Adipocyte (in vitro differentiated cells): ENCODE measurements at regions not wholly inside any gene's neighbourhood (a gene's known extent, or its start where the extent isn't known, plus 50 kb on each side); places are given as distances from the start of the nearest gene placed in this dataset.

Source experiments
- DNase-seq: peaks from one replicate; pipeline ENCODE4 v3.0.0-alpha.2; 2015; ENCODE audit warnings: low read depth
- H3K27me3 ChIP-seq: replicated peaks from 2 replicates; pipeline ENCODE4 v1.7.0; 2013; ENCODE audit warnings: mild to moderate bottlenecking, low read length, moderate library complexity; ENCODE audit not compliant: control insufficient read depth, insufficient read depth
- H3K36me3 ChIP-seq: 2 replicates; pipeline ENCODE4 v1.7.0; 2013; ENCODE audit warnings: low read length, mild to moderate bottlenecking, moderate library complexity; ENCODE audit not compliant: control insufficient read depth, insufficient read depth, severe bottlenecking
- H3K4me1 ChIP-seq: 2 replicates; pipeline ENCODE4 v1.7.0; 2013; ENCODE audit warnings: mild to moderate bottlenecking, low read length, moderate library complexity; ENCODE audit not compliant: control insufficient read depth, insufficient read depth
- H3K4me3 ChIP-seq: 2 replicates; pipeline ENCODE4 v1.7.0; 2013; ENCODE audit warnings: mild to moderate bottlenecking, low read length, moderate library complexity
- H3K9ac ChIP-seq: 2 replicates; pipeline ENCODE4 v1.7.0; 2013; ENCODE audit warnings: mild to moderate bottlenecking, low read length, moderate library complexity
- H3K9me3 ChIP-seq: 2 replicates; pipeline ENCODE4 v1.7.0; 2013; ENCODE audit warnings: mild to moderate bottlenecking, low read length, moderate library complexity; ENCODE audit not compliant: control insufficient read depth

DNA sequence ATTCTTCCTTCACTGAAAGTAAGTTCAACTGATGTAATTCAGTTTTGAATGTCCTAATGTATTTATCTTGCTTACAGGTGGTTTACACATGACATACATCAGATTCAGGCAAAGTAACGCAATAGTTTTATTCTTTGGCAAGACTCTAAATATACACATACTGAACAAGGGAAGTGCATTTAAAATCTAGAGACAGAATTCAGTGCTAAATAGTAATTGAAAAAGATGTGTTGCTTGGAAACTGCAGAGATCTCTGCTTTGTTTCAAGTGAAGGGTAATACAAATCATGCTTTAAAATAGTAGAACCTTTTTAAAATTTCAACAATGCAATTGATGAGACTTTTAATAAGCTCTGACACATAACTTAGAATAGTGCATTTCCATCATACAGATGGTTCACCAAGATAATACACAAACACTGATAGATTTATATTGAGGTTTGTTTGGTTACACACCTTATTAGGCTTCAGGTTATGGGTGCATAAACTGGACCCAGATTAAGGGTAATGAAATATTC is 581.0 kb upstream of the MIR17HG start:
- Histone ChIP-seq H3K4me1 (no peaks in the 10 kb centered on the region), H3K4me3 (no peak overlapping the region), H3K36me3 (no peaks in the 10 kb centered on the region), H3K27me3 (no peaks in the 10 kb centered on the region), H3K9ac (no peak overlapping the region), H3K9me3 (no peaks in the 10 kb centered on the region)
- no peak for DNase-seq

DNA sequence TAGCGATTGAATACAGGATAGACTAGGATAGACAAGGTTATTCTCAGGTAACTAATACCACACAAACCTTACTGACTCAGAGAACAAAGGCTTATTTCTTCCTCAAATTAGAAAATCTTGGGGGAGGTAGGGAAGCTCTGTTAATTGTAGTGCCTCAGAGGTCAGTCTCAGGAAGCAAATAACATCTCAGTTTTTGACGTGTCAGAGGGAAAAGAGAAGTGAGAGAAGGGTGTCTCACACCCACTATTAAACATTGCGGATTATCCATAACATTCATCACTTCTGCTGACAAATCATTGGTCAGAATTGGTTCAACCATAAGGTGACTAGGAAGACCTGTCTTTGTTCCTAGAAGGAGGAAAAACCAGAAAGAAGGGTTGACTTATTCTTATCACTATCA is 579.4 kb upstream of the MIR17HG start:
- no peaks in the 10 kb centered on the region for H3K36me3 ChIP-seq
- H3K9me3 ChIP-seq = no peaks in the 10 kb centered on the region
- no peaks in the 10 kb centered on the region for H3K4me1 ChIP-seq
- H3K4me3 ChIP-seq = no peak overlapping the region
- no peak for DNase-seq
- no peaks in the 10 kb centered on the region for H3K27me3 ChIP-seq
- no peak overlapping the region for H3K9ac ChIP-seq

DNA sequence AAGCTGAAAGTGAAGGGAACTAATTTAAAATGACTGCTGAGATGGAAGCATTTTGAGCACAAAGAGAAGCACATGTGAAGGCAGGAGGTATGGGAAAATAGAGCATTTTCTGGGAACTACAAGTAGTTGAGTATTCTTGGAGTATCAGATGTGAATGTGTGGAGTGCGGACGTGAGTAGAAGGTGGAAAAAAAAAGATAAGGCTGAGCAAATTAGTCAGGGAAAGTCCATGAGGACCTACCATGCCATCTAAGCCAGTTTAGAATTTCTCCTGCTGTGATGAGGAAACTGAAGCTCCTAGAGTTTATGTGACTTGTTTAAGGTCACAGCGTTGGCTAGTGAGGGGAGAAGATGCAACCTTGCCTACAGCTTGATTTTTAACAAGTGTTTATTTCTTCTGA is 578.1 kb upstream of the MIR17HG start:
- no peaks in the 10 kb centered on the region for H3K4me1 ChIP-seq
- H3K27me3 ChIP-seq = no peaks in the 10 kb centered on the region
- no peak overlapping the region for H3K4me3 ChIP-seq
- no peak overlapping the region for H3K9ac ChIP-seq
- no peaks in the 10 kb centered on the region for H3K36me3 ChIP-seq
- H3K9me3 ChIP-seq = no peaks in the 10 kb centered on the region
- no peak for DNase-seq

DNA sequence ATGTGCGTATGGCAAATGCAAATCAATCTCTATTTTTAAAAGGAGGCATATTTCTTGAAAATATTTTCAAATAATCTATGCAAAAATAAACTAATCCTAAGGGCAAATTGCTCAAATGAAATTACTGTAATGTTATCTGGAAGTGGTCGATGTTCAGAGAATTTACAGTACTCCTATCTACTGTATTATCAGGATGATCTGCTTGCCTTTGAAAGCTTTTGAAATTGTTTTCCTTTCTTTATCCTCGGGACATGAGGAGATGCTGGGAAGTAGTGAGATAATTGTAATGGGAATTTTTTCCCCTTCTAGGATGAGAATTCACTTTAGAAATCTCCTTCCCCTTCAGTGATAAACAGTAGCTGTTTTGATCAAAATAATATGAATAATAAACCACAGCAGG is 577.2 kb upstream of the MIR17HG start:
- no peak overlapping the region for H3K9ac ChIP-seq
- no peak for DNase-seq
- H3K36me3 ChIP-seq = no peaks in the 10 kb centered on the region
- H3K27me3 ChIP-seq = no peaks in the 10 kb centered on the region
- no peaks in the 10 kb centered on the region for H3K9me3 ChIP-seq
- no peak overlapping the region for H3K4me3 ChIP-seq
- no peaks in the 10 kb centered on the region for H3K4me1 ChIP-seq

DNA sequence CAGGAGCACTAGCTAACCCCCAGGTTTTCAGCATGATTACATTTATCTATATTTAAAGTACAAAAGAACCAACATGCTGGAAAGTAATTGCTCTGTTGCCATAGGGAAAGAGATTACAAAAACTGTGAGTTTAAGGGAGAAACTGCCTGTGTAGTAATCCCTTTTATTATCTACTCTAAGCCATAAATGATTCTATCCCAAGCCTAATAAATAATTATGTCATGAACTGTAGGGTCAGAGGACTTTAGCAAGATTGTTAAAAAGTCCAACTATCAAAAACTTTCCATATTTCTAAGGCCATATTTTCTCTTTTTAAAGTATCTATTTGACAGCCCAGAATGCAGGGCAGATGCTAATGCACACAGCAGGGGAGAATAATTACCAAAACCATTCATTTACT is 573.8 kb upstream of the MIR17HG start:
- no peak overlapping the region for H3K4me3 ChIP-seq
- H3K36me3 ChIP-seq = no peaks in the 10 kb centered on the region
- no peaks in the 10 kb centered on the region for H3K9me3 ChIP-seq
- H3K27me3 ChIP-seq = no peaks in the 10 kb centered on the region
- H3K9ac ChIP-seq = no peak overlapping the region
- no peak for DNase-seq
- H3K4me1 ChIP-seq = no peaks in the 10 kb centered on the region

DNA sequence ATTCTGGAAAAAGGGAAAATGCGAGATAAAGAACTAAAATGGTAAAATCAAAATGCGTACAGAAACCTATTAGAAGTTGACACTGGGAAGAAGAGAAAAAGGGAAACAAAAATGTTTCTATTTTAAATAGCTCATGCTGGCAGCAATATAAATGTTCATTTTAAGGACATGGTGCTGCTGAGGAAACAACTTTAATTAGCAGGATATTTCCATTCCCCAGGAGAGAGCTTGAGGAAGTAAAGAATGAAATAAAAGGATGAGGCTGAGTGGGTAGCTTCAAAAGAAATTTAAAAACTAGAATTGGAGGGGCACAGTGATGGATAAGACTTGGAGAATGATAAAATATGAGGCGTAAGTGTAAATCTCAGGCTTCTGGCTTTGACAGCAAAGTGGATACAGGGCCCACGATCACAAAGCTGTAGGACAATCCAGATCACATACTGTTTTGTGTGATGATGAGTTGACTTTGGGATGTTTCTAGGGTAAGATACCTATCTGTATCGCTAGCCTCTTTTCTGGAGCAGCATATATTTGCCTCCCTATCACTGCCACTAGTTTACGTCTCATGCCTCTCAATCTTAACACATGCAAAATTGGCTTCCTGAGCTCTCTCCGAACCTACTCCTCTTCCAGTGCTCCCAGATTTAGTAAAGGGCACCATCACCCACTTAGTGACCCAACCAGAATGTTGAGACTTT is 571.3 kb upstream of the MIR17HG start:
- Histone ChIP-seq H3K27me3 (no peaks in the 10 kb centered on the region), H3K9ac (no peak overlapping the region), H3K4me1 (no peaks in the 10 kb centered on the region), H3K36me3 (no peaks in the 10 kb centered on the region), H3K4me3 (no peak overlapping the region), H3K9me3 (no peaks in the 10 kb centered on the region)
- DNase-seq = no peak

DNA sequence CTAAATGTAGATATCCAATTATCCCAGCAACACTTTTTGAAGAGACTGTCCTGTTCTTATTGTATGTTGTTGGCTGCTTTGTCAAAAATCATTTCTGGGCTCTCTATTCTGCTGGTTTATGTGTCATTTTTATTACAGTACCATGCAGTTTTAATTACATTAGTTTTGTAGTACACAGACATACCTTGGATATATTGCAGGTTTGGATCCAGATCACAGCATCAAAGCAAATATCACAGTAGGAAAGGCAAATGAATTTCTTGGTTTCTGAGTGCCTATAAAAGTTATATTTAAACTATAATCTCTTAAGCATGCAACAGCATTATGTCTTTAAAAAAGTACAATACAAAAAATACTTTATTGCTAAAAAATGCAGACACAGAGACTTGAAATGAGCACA is 564.2 kb upstream of the MIR17HG start:
- no peaks in the 10 kb centered on the region for H3K9me3 ChIP-seq
- no peak for DNase-seq
- no peak overlapping the region for H3K9ac ChIP-seq
- no peaks in the 10 kb centered on the region for H3K4me1 ChIP-seq
- no peaks in the 10 kb centered on the region for H3K27me3 ChIP-seq
- no peaks in the 10 kb centered on the region for H3K36me3 ChIP-seq
- H3K4me3 ChIP-seq = no peak overlapping the region

DNA sequence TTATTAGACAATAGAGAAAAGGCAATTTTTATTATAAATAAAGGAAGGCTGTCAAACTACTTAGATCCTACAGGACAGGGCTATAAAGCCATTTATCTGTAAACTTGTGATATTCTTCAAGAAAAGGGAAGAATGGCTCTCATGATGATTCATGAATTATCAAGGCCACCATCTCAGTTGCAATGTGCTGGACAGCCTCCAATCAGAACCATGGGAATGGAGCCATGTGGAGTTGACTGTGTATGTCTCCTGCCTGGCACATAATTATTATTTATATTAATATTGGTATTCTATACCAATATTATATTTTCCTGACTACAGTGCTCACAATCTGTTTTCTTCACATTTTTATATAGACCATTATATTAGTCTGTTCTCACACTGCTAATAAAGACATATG is 560.5 kb upstream of the MIR17HG start:
- H3K36me3 ChIP-seq = no peaks in the 10 kb centered on the region
- DNase-seq = no peak
- H3K4me3 ChIP-seq = no peak overlapping the region
- no peak overlapping the region for H3K9ac ChIP-seq
- H3K9me3 ChIP-seq = no peaks in the 10 kb centered on the region
- H3K4me1 ChIP-seq = no peaks in the 10 kb centered on the region
- H3K27me3 ChIP-seq = no peaks in the 10 kb centered on the region

DNA sequence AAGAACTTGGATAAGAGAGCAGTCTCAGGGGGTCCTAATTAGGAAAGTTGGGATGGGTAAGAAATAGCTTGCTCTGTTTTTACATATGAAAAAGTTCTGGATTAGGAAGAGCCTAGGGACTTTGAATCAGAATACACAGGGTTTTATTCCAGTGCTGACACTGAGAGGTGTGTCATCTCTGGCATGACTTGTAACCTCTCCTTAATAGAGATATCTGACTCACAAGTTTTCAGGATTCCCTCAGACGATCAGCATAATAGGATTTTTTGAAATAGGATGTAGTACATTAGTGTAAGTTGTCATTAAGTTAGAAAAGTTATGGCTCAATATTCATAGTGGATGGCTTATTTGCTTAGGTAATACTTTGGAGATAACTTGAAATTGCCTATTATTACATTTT is 555.2 kb upstream of the MIR17HG start:
- H3K4me3 ChIP-seq = no peak overlapping the region
- H3K4me1 ChIP-seq = no peaks in the 10 kb centered on the region
- no peak overlapping the region for H3K9ac ChIP-seq
- H3K9me3 ChIP-seq = no peaks in the 10 kb centered on the region
- no peaks in the 10 kb centered on the region for H3K36me3 ChIP-seq
- no peaks in the 10 kb centered on the region for H3K27me3 ChIP-seq
- no peak for DNase-seq

DNA sequence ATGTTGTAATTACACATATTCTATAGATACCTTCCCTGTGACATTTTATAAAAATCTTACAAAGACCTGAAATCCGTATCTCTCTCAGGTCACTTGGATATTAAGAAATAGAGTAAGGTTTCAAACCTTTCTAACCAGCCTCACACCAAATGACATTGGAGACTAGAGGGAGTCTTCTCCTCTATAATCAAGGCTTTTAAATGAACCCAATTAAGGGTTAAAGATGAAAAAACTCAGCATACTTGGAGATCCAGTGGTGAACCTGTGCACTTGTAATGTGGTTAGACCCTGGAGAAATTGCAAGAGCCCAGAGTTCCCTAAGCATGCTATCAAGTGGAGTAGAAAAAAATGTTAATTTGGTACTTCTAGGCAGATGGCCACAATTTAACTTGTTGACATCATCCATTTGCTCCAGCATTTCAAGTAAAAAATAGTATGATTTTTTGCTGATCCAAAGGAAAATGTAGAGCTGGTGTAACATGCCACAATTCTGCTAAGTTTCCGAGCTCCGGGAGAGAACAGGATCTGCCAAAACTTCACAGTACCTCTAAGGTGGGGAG is 554.1 kb upstream of the MIR17HG start:
- H3K4me1 ChIP-seq = no peaks in the 10 kb centered on the region
- no peaks in the 10 kb centered on the region for H3K36me3 ChIP-seq
- DNase-seq = no peak
- no peaks in the 10 kb centered on the region for H3K9me3 ChIP-seq
- no peak overlapping the region for H3K9ac ChIP-seq
- no peak overlapping the region for H3K4me3 ChIP-seq
- H3K27me3 ChIP-seq = no peaks in the 10 kb centered on the region

DNA sequence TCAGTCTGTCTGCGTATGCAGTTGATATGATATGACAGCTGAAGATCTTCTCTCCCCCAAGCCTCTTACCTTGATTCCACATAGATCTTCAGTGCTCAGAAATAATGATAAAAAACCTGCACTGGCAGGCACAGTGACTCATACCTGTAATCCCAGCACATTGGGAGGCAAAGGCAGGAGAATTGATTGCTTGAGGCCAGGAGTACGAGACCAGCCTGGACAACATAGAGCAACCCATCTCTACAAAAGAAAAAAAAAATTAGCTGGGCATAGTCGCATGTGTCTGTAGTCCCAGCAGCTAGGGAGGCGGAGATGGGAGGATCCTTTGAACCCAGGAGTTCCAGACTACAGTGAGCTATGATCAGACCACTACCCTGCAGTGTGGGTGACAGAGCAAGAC is 551.0 kb upstream of the MIR17HG start:
- no peaks in the 10 kb centered on the region for H3K27me3 ChIP-seq
- no peaks in the 10 kb centered on the region for H3K36me3 ChIP-seq
- H3K9ac ChIP-seq = no peak overlapping the region
- H3K9me3 ChIP-seq = no peaks in the 10 kb centered on the region
- DNase-seq = no peak
- no peak overlapping the region for H3K4me3 ChIP-seq
- peaks cover 5% of the 10 kb centered on the region for H3K4me1 ChIP-seq

DNA sequence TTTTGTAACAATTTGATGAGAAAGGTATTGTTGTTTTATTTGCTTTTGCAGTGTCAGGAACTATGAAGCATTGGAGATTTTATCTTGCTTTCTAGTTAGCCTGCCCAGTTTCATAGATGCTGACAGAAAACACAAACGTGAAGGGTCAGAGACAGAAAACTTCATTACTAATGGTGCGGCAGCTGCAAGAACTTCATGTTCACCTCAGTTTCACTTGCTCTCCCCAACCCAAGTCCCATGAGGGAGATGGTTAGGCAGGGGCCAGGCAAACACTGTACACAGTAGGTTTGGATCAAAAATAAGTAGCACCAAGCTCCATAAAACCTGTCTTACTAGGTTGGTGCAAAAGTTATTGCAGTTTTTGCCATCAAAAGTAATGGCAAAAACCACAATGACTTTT is 550.2 kb upstream of the MIR17HG start:
- Histone ChIP-seq H3K9me3 (no peaks in the 10 kb centered on the region), H3K4me3 (no peak overlapping the region), H3K9ac (no peak overlapping the region), H3K36me3 (no peaks in the 10 kb centered on the region), H3K4me1 (peaks cover 5% of the 10 kb centered on the region), H3K27me3 (no peaks in the 10 kb centered on the region)
- DNase-seq = no peak
